GM18502 (cell line): ENCODE measurements at regions not wholly inside any gene's neighbourhood (a gene's known extent, or its start where the extent isn't known, plus 50 kb on each side); places are given as distances from the start of the nearest gene placed in this dataset.
"Not testable (repeated sequence)": the region's sequence is repeated elsewhere in the genome, so short reads cannot be mapped to it uniquely, and the experiment has no call there.

Experiments
- ATAC-seq: cut with Tn5 transposase; IDR thresholded peaks from one replicate; pipeline ENCODE4 v1.9.1; 2021; ENCODE audit warnings: mild to moderate bottlenecking; ENCODE audit not compliant: unreplicated experiment, poor library complexity

DNA sequence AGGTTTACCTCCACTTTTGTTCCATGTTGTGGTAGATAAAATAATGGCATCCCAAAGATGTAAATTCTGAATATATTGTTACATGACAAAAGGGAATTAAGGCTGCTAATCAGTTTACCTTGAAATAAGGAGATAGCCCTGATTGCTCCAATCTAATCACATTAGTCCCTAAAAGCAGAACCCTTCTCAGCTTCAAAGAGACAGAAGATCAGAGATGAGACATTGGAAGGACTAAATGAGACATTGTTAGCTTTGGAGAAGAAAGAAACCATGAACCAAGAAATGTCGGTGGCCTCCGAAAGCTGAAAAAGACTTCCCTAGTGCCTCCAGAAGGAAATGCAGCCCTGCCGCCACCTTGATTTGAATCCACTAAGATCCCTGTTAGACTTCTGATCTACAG lies 82.8 kb upstream of the PARP8 start:
- ATAC-seq, result no peak

DNA sequence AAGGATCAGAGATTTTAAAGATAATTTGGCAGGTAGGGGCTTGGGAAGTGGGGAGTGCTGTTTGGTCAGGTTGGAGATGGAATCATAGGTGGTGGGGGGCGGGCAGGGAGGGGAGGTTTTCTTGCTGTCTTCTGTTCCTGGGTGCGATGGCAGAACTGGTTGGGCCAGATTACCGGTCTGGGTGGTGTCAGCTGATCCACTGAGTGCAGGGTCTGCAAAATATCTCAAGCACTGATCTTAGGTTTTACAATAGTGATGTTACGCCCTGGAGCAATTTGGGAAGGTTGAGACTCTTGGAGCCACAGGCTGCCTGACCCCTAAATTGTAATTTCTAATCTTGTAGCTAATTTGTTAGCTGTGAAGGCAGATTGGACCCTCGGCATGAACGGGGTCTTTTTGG lies 78.0 kb upstream of the PARP8 start:
- not testable (repeated sequence) for ATAC-seq

DNA sequence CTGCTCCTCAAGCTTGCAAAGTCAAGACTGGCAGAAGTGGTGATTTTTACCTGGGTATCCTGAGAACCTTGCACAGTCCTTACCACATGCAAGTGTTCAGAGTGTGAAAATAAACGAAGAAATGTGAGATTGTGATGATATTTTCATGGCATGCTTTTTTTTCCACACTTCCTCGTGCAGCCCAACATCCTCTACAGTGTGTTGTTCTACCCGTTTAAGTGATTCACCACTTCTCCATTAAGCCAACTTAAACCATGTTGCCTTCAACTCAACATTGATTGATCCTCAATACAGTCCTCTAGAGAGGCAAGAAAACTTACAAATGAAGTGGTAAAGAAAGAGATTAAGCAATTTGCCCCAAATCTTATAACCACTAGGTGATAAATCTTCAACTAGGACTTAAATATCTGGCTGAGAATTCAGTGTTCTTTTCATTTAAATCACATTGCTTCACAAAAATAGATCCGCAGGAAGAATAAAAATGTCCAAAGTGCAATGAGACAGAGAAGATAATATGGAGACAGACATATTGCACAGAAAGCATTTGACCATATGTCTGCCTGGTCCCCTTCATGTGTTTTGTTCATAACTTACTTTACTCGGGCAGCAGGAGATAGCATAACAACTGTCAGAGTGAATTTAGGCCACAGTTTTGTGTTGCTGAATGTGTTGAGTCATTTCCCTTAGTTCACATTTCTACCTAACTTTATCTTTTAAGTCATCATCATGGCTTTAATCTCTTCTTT lies 75.8 kb upstream of the PARP8 start:
- not testable (repeated sequence) for ATAC-seq

DNA sequence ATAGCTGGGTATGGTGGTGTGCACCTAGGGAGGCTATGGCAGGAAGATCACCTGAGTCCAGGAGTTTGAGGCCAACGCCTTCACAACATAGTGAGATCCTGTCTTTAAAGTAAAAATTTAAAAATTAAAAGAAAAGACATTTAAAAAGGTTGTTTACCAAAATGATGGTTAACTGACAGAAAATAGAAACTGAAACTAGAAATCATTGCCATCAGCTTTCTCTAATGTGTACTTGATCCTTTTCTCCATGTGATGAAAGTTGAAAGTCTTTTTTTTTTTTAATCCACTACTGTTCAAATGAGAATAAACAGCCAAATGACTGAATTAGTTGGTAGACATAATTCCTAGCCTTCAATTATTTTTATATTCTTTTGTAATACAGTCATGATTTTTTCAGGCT lies 75.1 kb upstream of the PARP8 start:
- ATAC-seq, result not testable (repeated sequence)

DNA sequence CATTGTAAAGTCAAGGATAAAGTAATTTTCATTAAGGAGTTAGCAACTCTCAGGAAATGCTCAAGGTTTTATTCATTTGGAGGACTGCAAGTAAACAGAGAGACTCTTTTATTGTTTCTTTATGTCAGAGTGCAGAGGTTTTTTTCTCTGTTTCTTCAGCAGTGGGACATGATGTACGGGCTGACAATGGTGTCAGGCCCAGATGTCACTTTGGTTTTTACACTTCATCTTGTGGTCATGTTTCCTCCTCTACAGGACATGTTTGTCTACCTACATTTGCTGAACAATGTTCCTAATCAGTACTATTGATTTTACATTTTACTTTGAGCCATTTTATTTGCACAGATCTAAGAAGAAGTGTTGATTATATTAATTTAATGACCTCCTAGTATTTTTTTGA lies 72.8 kb upstream of the PARP8 start:
- ATAC-seq, result no peak

DNA sequence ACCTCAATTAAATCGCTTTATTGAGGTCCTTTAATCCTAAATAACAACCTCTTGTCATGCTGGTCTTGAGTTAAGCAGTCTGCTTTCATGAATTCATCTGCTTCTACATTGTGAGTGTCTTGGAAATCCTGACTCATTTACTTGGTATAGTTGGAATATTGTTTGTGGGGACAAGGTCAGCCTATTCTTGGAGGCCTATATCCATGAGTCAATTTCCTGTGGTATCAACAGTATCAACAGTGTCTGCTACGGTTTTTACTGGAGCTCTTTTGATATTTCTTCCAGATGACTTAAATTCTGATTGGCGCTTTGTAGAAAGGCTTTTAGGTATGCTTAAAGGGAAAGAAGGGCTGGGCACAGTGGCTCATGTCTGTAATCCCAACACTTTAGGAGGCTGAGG lies 71.2 kb upstream of the PARP8 start:
- ATAC-seq, result no peak

DNA sequence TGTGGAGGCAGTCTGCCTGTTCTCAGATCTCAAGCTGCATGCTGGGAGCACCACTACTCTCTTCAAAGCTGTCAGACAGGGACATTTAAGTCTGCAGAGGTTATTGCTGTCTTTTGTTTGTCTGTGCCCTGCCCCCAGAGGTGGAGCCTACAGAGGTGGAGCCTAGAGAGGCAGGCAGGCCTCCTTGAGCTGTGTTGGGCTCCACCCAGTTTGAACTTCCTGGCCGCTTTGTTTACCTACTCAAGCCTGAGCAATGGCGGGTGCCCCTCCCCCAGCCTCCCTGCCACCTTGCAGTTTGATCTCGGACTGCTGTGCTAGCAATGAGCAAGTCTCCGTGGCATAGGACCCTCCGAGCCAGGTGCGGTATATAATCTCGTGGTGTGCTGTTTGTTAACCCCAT lies 64.9 kb upstream of the PARP8 start:
- ATAC-seq, result not testable (repeated sequence)

DNA sequence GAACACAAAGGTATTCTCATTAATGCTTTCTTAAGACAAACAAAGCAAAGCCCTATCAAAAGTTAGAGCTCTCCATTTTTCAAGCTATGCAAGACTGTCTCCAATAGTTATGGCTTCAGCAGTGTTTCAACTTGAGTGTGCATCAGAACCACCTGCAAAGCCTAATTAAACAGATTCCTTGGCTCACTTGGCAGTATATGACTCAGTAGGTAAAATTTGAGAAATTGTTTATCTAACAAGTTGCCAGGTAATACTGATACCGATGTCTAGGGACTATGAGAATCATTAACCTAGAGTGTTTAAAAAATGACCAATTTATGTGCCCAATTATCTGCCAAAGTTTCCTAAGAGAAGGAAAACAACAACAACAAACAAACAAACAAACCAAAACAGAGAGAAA lies 60.3 kb upstream of the PARP8 start:
- no peak for ATAC-seq

DNA sequence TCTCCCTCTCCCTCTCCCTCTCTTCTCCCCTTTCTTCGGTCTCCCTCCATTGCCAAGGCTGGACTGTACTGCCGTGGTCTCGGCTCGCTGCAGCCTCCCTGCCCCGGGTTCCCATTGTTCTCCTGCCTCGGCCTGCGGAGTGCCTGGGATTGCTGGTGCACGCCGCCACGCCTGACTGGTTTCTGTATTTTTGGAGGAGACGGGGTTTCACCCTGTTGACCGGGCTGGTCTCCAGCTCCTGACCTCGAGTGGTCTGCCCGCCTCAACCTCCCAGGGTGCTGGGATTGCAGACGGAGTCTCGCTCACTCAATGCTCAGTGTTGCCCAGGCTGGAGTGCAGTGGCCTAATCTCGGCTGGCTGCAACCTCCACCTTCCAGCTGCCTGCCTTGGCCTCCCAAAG lies 59.0 kb upstream of the PARP8 start:
- not testable (repeated sequence) for ATAC-seq

DNA sequence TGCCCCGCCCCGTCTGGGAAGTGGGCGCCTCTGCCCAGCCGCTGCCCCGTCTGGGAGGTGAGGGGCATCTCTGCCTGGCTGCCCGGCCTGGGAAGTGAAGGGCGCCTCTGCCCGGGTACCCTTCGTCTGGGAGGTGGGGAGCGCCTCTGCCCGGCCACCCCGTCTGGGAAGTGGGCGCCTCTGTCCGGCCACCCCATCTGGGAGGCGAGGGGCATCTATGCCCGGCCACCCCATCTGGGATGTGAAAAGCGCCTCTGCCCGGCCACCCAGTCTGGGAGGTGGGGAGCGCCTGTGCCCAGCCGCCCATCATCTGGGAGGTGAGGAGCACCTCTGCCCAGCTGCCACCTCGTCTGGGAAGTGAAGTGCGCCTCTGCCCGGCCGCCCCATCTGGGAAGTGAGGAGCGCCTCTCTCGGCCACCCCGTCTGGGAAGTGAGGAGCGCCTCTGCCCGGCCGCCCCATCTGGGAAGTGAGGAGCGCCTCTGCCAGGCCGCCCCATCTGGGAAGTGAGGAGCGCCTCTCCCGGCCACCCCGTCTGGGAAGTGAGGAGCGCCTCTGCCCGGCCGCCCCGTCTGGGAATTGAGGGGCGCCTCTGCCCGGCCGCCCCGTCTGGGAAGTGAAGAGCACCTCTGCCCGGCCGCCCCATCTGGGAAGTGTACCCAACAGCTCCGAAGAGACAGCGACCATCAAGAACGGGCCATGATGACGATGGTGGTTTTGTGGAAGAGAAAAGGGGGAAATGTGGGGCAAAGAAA lies 58.3 kb upstream of the PARP8 start:
- ATAC-seq, result not testable (repeated sequence)

DNA sequence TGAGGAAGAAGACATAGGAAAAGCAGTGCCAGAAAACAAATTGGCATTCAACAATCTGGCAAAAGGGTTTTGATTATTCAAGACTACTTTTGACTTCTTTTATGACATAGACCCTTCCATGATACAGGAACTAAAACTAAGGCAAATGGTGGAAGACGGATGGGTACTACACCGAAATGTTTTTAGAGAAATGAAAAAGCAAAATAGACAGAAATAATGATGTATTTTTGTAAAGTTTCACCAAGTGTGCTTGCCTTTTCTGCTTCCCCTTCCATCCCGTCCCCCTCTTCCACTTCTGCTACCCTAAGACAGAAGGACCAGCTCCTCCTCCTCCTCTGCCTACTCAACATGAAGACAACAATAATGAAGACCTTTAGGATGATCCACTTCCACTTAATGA lies 53.4 kb upstream of the PARP8 start:
- not testable (repeated sequence) for ATAC-seq
